GM18505 (cell line): ENCODE measurements at regions not wholly inside any gene's neighbourhood (a gene's known extent, or its start where the extent isn't known, plus 50 kb on each side); places are given as distances from the start of the nearest gene placed in this dataset.

ENCODE experiments used
- ATAC-seq: cut with Tn5 transposase; IDR thresholded peaks from one replicate; pipeline ENCODE4 v1.9.1; 2021; ENCODE audit not compliant: unreplicated experiment
- POLR2A ChIP-seq: IDR thresholded peaks from 4 replicates; pipeline ENCODE4 v1.6.1; 2011; ENCODE audit warnings: borderline replicate concordance; ENCODE audit not compliant: insufficient read depth, insufficient read length; ENCODE audit errors: extremely low read depth

DNA sequence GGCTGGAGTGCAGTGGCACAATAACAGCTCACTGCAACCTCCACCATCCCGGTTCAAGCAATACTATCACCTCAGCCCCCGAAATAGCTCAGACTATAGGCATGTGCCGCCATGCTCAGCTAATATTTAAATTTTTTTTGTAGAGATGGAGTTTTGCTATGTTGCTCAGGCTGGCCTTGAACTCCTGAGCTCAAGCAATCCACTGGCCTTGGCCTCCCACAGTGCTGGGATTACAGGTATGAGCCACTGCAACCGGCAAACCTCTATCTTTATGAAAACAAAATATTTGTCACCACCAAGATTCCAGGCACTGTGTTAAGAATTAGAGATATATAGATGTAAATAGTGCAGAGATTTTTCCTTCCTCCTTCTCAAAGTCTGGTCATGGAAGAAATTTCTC is 232.5 kb downstream of the ANKRD50 start:
- no peak for TF ChIP-seq POLR2A
- ATAC-seq: no peak

DNA sequence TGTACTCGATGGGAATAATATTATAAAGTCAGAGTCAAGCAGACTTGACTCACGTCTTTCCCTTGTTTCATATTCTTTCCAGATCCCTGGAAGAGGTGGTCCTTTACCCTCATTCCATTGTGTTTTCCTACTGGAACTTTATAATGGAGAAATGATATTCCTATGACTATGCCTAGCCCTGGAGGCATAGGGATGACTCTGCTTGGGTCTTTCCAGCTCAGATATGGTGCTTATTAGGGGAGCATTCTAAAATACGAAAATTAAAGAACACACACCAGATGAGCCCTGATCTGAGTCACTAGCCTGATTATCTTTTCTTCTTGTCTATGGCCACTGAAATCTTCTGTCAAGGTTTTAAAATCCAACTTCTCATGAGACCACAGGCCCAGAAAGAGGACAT is 231.4 kb downstream of the ANKRD50 start:
- ATAC-seq: no peak
- no peak for TF ChIP-seq POLR2A

DNA sequence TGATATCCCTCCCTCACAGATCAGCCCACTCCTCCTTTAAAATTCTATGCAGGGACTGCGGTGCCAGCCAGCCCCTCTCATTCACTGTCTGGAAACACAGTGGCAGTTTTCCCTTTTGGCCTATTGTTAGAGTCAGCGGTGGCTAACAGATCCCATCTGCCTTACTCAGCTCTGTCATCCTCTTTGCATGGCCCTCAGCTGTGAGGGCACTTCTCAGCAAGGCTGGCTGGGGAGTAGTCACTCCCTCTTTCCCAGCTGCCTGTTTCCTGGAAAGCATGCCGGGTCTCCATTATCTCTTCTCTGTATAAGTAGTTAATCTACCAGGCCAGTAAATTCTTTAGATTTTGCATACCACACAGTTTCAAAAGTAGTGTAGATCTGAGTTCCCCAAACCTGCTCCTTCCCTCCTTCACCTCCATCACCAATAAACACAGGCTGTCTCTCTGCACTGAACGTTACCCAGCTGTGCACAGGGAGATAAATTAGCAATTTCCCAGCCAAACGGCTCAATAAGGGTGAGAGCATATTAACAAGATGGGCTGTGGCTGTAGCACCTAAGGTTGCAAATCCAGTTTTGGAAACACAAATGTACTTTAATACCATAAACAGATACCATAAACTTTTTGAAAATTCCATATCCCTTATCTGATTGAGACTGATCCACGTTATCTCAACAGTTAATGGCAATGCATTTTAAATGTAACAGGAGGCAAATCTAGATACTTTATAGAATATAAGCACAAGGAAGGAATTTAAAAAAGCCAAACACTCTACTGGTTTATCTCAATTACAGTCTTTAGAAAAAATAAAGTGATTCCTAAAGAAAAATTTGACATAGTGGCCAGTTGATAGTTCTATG is 229.3 kb downstream of the ANKRD50 start:
- ATAC-seq: no peak
- no peak for TF ChIP-seq POLR2A

- no peak for ATAC-seq
- TF ChIP-seq POLR2A: no peak
These were observed 228.5 kb downstream of the ANKRD50 start for GRCh38 chr4:124484008-124484407.

- no peak for ATAC-seq
- no peak for TF ChIP-seq POLR2A
These were observed 227.6 kb downstream of the ANKRD50 start for GRCh38 chr4:124484940-124485339.

DNA sequence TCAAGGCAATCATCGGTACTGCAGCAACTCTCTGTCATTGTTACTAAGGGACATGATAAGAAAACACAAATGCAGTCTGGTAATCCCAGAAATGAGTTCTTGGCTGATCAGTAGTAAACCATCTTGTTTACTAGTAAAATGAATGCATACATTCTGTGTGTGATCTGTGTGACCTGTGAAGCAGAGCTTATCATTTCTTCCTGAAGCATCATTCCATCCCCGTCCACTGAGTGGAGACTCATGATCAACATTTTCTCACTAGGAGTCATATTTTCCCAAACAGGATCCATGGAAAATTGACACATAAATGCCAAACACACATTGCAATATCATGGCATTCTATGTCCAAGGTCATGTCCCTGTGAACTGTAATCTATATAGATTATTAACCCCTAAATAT is 226.1 kb downstream of the ANKRD50 start:
- TF ChIP-seq POLR2A: no peak
- ATAC-seq: no peak

DNA sequence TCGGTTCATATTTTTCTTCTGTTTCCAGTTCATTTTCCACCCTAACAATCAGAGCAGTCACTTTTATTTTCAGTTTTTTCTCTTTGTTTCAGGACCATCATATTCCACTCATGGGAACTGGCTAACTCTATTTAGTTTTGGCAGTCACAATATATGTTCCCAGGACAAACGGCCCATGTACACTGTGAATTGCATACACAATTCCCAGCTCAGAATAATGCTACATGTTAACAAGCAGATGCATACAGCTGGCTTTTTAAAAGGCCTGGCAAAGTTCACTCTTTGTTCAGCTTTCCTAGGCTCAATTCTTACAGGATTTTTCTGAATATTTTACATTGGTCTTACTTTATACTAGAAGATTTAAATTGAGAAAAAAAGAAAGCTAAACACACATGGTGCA is 224.9 kb downstream of the ANKRD50 start:
- TF ChIP-seq POLR2A: no peak
- no peak for ATAC-seq

DNA sequence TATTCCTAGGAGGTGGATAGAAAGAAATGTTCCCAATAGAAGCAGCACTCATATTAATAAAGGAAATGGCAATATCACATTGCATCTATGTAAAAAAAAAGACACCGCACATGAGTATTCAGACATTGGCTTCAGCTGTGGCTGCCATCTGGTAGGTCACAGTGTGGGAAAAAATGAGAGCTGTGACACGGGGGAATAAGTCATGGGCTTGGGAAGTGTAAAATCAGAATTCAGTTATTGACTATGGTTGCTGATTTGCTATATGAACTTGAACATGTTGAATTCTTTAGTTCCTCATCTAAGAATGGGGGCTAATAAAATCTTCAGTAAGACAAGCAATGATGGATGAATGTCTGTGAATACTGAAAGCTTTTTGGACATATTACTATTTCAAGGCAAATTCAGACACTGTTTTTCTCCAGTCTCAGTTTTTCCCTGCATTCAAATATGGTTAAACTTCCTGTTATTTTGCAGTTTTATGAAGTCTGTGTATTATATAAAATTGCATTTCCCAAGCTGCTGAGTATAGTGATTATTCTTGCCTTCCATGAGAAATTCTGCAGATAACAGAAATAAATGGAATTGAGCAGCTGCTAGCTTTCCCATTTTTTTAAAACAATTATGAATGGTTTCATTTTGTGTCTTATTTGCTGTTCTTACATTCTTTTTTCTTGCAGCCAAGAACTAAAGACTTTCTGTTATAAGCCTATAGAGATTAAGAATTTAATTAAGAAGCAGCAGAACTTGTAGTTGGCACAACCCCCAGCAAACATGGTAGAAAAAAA is 221.0 kb downstream of the ANKRD50 start:
- ATAC-seq: no peak
- TF ChIP-seq POLR2A: no peak

GRCh38 chr4:124499261-124499660 is 213.3 kb downstream of the ANKRD50 start:
- TF ChIP-seq POLR2A: no peak
- ATAC-seq: no peak

GRCh38 chr4:124501576-124501975 is 211.0 kb downstream of the ANKRD50 start:
- ATAC-seq: no peak

DNA sequence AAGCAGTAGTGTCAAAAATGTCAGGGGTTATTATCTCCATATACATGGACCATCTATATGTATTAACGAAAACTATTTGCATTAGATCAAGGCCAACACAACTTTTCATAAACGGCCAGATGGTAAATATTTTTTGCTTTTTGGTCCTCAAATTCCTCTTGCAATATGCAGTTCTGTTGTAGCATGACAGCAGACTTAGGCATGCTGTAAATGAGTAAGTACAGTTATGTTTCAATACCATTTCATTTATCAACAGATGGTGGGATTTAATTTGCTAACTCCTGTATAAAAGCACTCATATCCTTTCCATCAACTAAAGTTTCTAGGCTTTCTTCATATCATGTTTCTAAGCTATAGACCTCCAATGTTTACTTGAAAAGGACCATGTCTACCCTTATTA is 208.1 kb downstream of the ANKRD50 start:
- no peak for ATAC-seq
- no peak for TF ChIP-seq POLR2A

More at GRCh38 chr4:124501576-124501975, 211.0 kb downstream of the ANKRD50 start:
- no peak for TF ChIP-seq POLR2A

DNA sequence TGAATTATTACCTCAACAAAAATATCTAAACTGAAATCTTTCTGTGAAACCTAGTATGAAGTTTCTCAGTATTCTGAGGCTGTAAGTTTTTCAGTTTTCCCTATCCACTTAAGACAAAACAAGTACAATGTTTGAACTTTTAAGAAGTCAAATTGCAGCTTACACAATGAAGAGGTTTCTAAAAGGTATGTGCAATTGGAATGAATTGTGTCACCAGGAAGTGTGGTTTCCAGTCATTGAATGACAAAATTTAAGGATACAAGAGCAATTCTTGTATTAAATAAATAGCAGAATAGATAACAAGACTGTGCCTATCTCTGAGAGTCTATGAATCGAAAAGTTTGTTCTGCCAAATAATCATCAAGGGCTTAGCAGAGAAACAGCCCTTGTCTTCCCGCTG is 207.3 kb downstream of the ANKRD50 start:
- TF ChIP-seq POLR2A: no peak
- ATAC-seq: no peak

DNA sequence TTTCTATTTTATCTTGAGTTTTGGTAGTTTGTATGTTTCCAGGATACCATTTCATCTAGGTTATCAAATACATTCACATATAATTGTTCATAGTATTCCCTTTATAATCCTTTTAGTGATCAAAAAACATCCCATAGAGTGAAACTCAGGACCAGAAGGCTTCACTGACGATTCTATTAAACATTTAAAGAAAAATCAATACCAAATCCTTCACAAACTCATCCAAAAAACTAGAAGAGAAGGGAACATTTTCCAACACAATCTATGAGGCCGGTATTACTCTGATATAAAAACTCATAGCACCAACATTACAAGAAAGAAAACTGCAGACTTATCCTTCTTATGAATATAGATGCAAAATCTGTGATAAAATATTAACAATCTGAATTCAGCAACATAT is 203.4 kb downstream of the ANKRD50 start:
- TF ChIP-seq POLR2A: no peak
- no peak for ATAC-seq

GRCh38 chr4:124514588-124514987 is 197.9 kb downstream of the ANKRD50 start:
- TF ChIP-seq POLR2A: no peak
- ATAC-seq: no peak

DNA sequence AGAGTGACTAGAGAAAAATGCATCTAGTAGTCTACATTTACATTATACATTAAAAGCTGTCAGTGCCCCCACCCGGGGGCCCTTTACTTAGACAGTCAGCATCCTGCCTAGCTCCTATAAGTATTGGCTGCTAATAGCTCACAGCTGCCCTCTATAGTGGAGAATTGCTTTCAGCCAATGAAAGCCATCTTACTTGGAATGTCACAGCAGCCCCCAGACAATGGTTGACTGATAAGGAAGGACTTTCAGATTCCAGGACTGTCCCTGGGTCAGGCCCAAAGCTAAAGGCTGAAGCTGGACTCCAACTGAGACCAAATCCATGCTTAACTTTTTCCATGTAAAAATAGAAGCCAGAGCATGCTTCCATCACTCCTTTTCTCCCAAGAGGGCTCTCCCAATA is 196.9 kb downstream of the ANKRD50 start:
- no peak for TF ChIP-seq POLR2A
- no peak for ATAC-seq

DNA sequence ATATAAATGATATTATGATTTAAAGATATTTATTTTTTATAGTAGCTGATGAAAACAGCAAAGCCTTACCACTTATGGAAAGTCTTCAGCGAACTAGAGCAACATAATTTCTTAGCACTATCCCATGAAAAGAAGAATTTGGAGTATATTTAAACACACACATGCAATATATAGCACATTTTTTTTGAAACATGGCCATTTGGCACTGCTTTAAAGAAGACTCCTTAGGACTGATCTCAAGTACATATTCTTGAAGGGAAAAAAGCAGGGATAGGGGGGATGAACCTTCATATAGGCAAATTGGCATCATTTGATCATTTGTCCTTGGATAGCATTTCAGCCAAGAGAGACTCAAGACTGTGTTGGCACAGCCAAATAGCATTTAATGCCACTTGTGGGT is 193.3 kb downstream of the ANKRD50 start:
- no peak for ATAC-seq
- no peak for TF ChIP-seq POLR2A
